ENCODE measurements at regions not wholly inside any gene's neighbourhood (a gene's known extent, or its start where the extent isn't known, plus 50 kb on each side); places are given as distances from the start of the nearest gene placed in this dataset.

- Histone ChIP-seq H3K27me3 (replicated peaks; ENCODE audit: insufficient read depth) (no peaks in the 10 kb centered on the region), H3K4me3 (no peak overlapping the region), H3K36me3 (no peaks in the 10 kb centered on the region), H3K27ac (no peak overlapping the region), H3K9me3 (no peaks in the 10 kb centered on the region), H3K4me1 (replicated peaks) (no peaks in the 10 kb centered on the region)
- intact Hi-C loops (cut with DNase I), result no loop called here
- 0% methylated on average over 1 of the region's 1 CpG for WGBS
- no peak for DNase-seq (ENCODE audit: low spot score)
- TF ChIP-seq POLR2A (IDR thresholded peaks at IDR 0.05) (no peak), POLR2AphosphoS5 (IDR thresholded peaks at IDR 0.05) (no peak), CTCF (IDR thresholded peaks at IDR 0.05) (no peak)
Measured at GRCh38 chr21:16034446-16035190, 304.8 kb downstream of the USP25 start.

DNA sequence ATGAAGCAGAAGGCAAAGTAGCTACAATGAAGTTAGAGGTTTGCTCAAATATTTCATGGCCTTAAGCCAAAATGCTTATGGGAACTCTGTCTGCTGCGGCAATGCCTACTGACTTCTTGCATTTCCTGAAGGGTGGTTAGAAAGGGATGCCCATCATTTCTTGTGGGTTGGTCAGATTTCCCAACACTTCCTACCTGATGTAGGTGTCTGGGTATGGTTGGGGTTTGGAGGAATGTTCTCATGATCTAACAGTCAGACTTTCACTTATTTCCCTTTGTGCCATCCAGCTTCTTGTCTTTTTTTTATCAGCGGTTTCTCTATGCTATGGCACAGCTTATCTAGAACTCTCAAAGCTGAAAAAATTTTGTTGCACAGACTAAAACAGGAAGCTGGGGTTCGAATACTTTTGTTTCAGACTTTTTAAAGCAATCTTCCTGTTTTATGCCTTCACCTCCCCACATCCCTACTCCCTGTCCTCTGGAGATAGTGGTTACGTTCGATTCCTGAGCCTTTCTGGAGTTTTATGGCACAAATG, 307.7 kb downstream of the USP25 start:
- intact Hi-C loops (cut with DNase I), result no loop called here
- H3K27me3 ChIP-seq (replicated peaks; ENCODE audit: insufficient read depth), result no peaks in the 10 kb centered on the region
- no peak for DNase-seq (ENCODE audit: low spot score)
- TF ChIP-seq POLR2AphosphoS5 (IDR thresholded peaks at IDR 0.05) (no peak), POLR2A (IDR thresholded peaks at IDR 0.05) (no peak), CTCF (IDR thresholded peaks at IDR 0.05) (no peak)
- no peak overlapping the region for H3K27ac ChIP-seq
- no peaks in the 10 kb centered on the region for H3K4me1 ChIP-seq (replicated peaks)
- 63% methylated on average over 5 of the region's 5 CpGs for WGBS
- no peaks in the 10 kb centered on the region for H3K9me3 ChIP-seq
- no peak overlapping the region for H3K4me3 ChIP-seq
- no peaks in the 10 kb centered on the region for H3K36me3 ChIP-seq

GRCh38 chr21:16040601-16041000, 310.8 kb downstream of the USP25 start:
- H3K4me3 ChIP-seq, result no peak overlapping the region
- H3K4me1 ChIP-seq (replicated peaks), result no peaks in the 10 kb centered on the region
- intact Hi-C loops (cut with DNase I), result no loop called here
- H3K27ac ChIP-seq, result no peak overlapping the region
- no peaks in the 10 kb centered on the region for H3K27me3 ChIP-seq (replicated peaks; ENCODE audit: insufficient read depth)
- 88% methylated on average over 3 of the region's 3 CpGs for WGBS
- DNase-seq (ENCODE audit: low spot score), result no peak
- no peaks in the 10 kb centered on the region for H3K36me3 ChIP-seq
- no peak for TF ChIP-seq POLR2A (IDR thresholded peaks at IDR 0.05)
- no peak for TF ChIP-seq CTCF (IDR thresholded peaks at IDR 0.05)
- TF ChIP-seq POLR2AphosphoS5 (IDR thresholded peaks at IDR 0.05), result no peak
- no peaks in the 10 kb centered on the region for H3K9me3 ChIP-seq

- H3K4me1 ChIP-seq (replicated peaks), result no peaks in the 10 kb centered on the region
- intact Hi-C loops (cut with DNase I), result no loop called here
- DNase-seq (ENCODE audit: low spot score), result no peak
- no peaks in the 10 kb centered on the region for H3K9me3 ChIP-seq
- no peak overlapping the region for H3K4me3 ChIP-seq
- TF ChIP-seq POLR2A (IDR thresholded peaks at IDR 0.05), result no peak
- no peak for TF ChIP-seq POLR2AphosphoS5 (IDR thresholded peaks at IDR 0.05)
- TF ChIP-seq CTCF (IDR thresholded peaks at IDR 0.05), result no peak
- no peaks in the 10 kb centered on the region for H3K27me3 ChIP-seq (replicated peaks; ENCODE audit: insufficient read depth)
- H3K36me3 ChIP-seq, result no peaks in the 10 kb centered on the region
- no peak overlapping the region for H3K27ac ChIP-seq
Measured at GRCh38 chr21:16044676-16045075, 314.9 kb downstream of the USP25 start.

All from prostate gland (tissue), 2 donors.